ENCODE measurements at regions not wholly inside any gene's neighbourhood (a gene's known extent, or its start where the extent isn't known, plus 50 kb on each side); places are given as distances from the start of the nearest gene placed in this dataset.

GRCh38 chr7:132652507-132652906, 76.2 kb upstream of the PLXNA4 start:
- TF ChIP-seq CTCF (conservative IDR thresholded peaks at IDR 0.05): no peak
- TF ChIP-seq EZH2 (IDR thresholded peaks at IDR 0.05; ENCODE audit: low read depth): no peak

Measured in PC-9 (cell line).